A549 (cell line): ENCODE measurements at regions not wholly inside any gene's neighbourhood (a gene's known extent, or its start where the extent isn't known, plus 50 kb on each side); places are given as distances from the start of the nearest gene placed in this dataset.

Experiments
- ATAC-seq, 2 experiments: fragments of 200-7000 bp in 1 of 2; fragments of >200 bp in 1 of 2; cut with Nextera tagmentation in 1 of 2; cut with Tn5 transposase in 1 of 2; 3 replicates each; pipeline versions ENCODE4 v1.8.0 to v1.9.1; 2018 to 2020; ENCODE audit warnings: mild to moderate bottlenecking in 1 of 2, moderate library complexity in 1 of 2
- CTCF ChIA-PET: fragments of 300-600 bp; sonication (Branson Sonifier 250); formaldehyde crosslinking; extraction: SDS; loops from one replicate; lab custom pipeline; 2021; ENCODE audit warnings: antibody characterized with exemption, inconsistent platforms; lab: Yijun Ruan, JAX
- POLR2A ChIA-PET: fragments of 350-600 bp; formaldehyde crosslinking; extraction: SDS; loops from one replicate; lab custom pipeline; 2021; ENCODE audit warnings: antibody characterized with exemption, inconsistent platforms; lab: Yijun Ruan, JAX
- DNase-seq, 2 experiments: peaks; one replicate each; pipeline versions ENCODE4 v3.0.0 to v3.0.0-alpha.2; 2011 to 2016; ENCODE audit warnings: low read depth in 1 of 2, low spot score in 1 of 2
- FAIRE-seq: peaks from 2 replicates; lab custom pipeline; 2011; peaks lifted over from hg19 to GRCh38; lab: Jason Lieb, UNC
- H3K27ac ChIP-seq, 2 experiments: fragments of >200 bp; sonication (Bioruptor Twin); formaldehyde crosslinking; 3 replicates each; pipeline ENCODE4 v1.5.1; 2016 to 2017
- H3K4me1 ChIP-seq: fragments of >200 bp; sonication (Bioruptor Twin); formaldehyde crosslinking; 3 replicates; pipeline ENCODE4 v1.6.1; 2016
- H3K4me2 ChIP-seq: fragments of >200 bp; sonication (Bioruptor Twin); formaldehyde crosslinking; 3 replicates; pipeline ENCODE4 v1.6.1; 2016
- H3K4me3 ChIP-seq: fragments of >200 bp; sonication (Bioruptor Twin); formaldehyde crosslinking; 3 replicates; pipeline ENCODE4 v1.5.1; 2016
- H3K9me3 ChIP-seq: fragments of >200 bp; sonication (Bioruptor Twin); formaldehyde crosslinking; 3 replicates; pipeline ENCODE4 v1.6.1; 2016
- BHLHE40 ChIP-seq: IDR thresholded peaks from 2 replicates; pipeline ENCODE4 v1.6.1; 2012; ENCODE audit warnings: low read depth, low read length, inconsistent platforms
- CBX8 ChIP-seq: fragments of 200-600 bp; sonication (generic); IDR thresholded peaks from 2 replicates; pipeline ENCODE4 v1.6.1; 2016
- E2F6 ChIP-seq: IDR thresholded peaks from 2 replicates; pipeline ENCODE4 v1.6.1; 2012; ENCODE audit warnings: low read depth, borderline replicate concordance
- EHMT2 ChIP-seq: fragments of 200-600 bp; sonication (generic); IDR thresholded peaks from 2 replicates; pipeline ENCODE4 v1.6.1; 2016; ENCODE audit warnings: antibody characterized with exemption, low read depth, mild to moderate bottlenecking, moderate library complexity
- ELK1 ChIP-seq: fragments of 150-350 bp; IDR thresholded peaks from 2 replicates; pipeline ENCODE4 v1.6.1; 2014; ENCODE audit warnings: low read depth, mild to moderate bottlenecking, low read length
- ESRRA ChIP-seq: fragments of 150-350 bp; IDR thresholded peaks from 2 replicates; pipeline ENCODE4 v1.6.1; 2014; ENCODE audit warnings: mild to moderate bottlenecking, low read length, borderline replicate concordance
- FOSB ChIP-seq: fragments of 250-450 bp; sonication (Bioruptor Pico); IDR thresholded peaks from 2 replicates; pipeline ENCODE4 v1.5.0; 2020; ENCODE audit warnings: mild to moderate bottlenecking, moderate library complexity
- FOXS1 ChIP-seq: fragments of 250-450 bp; sonication (Bioruptor Pico); IDR thresholded peaks from 2 replicates; pipeline ENCODE4 v1.5.0; 2020; ENCODE audit warnings: mild to moderate bottlenecking, moderate library complexity
- HDAC2 ChIP-seq: fragments of 200-600 bp; sonication (generic); IDR thresholded peaks from 2 replicates; pipeline ENCODE4 v1.6.1; 2016
- HEYL ChIP-seq: fragments of 250-450 bp; sonication (Bioruptor Pico); IDR thresholded peaks from 2 replicates; pipeline ENCODE4 v1.8.0; 2021; ENCODE audit warnings: mild to moderate bottlenecking, moderate library complexity
- HMGXB4 ChIP-seq: fragments of 250-450 bp; sonication (Bioruptor Pico); IDR thresholded peaks from 2 replicates; pipeline ENCODE4 v1.5.0; 2021; ENCODE audit warnings: mild to moderate bottlenecking, moderate library complexity, borderline replicate concordance
- KDM1A ChIP-seq: fragments of 200-600 bp; sonication (generic); IDR thresholded peaks from 2 replicates; pipeline ENCODE4 v1.6.1; 2016; ENCODE audit warnings: low read depth, mild to moderate bottlenecking
- KDM5A ChIP-seq: fragments of 200-600 bp; sonication (generic); IDR thresholded peaks from 2 replicates; pipeline ENCODE4 v1.6.1; 2016; ENCODE audit warnings: antibody characterized with exemption, mild to moderate bottlenecking
- NFE2L2 ChIP-seq: fragments of 150-350 bp; conservative IDR thresholded peaks from 2 replicates; pipeline ENCODE4 v1.6.1; 2014; ENCODE audit warnings: low read length
- NPAS2 ChIP-seq: fragments of 250-450 bp; sonication (Bioruptor Pico); IDR thresholded peaks from 2 replicates; pipeline ENCODE4 v1.8.0; 2022; ENCODE audit warnings: mild to moderate bottlenecking, moderate library complexity, borderline replicate concordance
- NR3C1 ChIP-seq: fragments of >200 bp; sonication (Bioruptor Twin); formaldehyde crosslinking; IDR thresholded peaks from 3 replicates; pipeline ENCODE4 v1.6.1; 2017
- POLR2A ChIP-seq: IDR thresholded peaks from 2 replicates; pipeline ENCODE4 v1.6.1; 2012; ENCODE audit warnings: mild to moderate bottlenecking, low read length
- POLR2AphosphoS2 ChIP-seq: conservative IDR thresholded peaks from 2 replicates; pipeline ENCODE4 v1.6.1; 2012; ENCODE audit warnings: low read length, improper control_type of control experiment, inconsistent platforms
- RAD21 ChIP-seq, 2 experiments: fragments of >200 bp in 1 of 2; sonication (Bioruptor Twin) in 1 of 2; formaldehyde crosslinking in 1 of 2; IDR thresholded peaks in 1 of 2; conservative IDR thresholded peaks in 1 of 2; 2 replicates in 1 of 2; 3 replicates in 1 of 2; pipeline ENCODE4 v1.6.1; 2012 to 2018; ENCODE audit warnings: inconsistent platforms in 1 of 2
- RARB ChIP-seq: fragments of 250-450 bp; sonication (Bioruptor Pico); IDR thresholded peaks from 2 replicates; pipeline ENCODE4 v1.8.0; 2021; ENCODE audit warnings: mild to moderate bottlenecking, moderate library complexity
- RFX5 ChIP-seq: fragments of 450-650 bp; IDR thresholded peaks from 2 replicates; pipeline ENCODE4 v1.7.1; 2014; ENCODE audit warnings: antibody characterized with exemption, mild to moderate bottlenecking, moderate library complexity
- RNF2 ChIP-seq: fragments of 200-600 bp; sonication (generic); IDR thresholded peaks from 2 replicates; pipeline ENCODE4 v1.6.1; 2016; ENCODE audit warnings: low read depth, mild to moderate bottlenecking, antibody characterized with exemption, moderate library complexity, borderline replicate concordance
- SMC3 ChIP-seq: fragments of >200 bp; sonication (Bioruptor Twin); formaldehyde crosslinking; IDR thresholded peaks from 3 replicates; pipeline ENCODE4 v1.6.1; 2018; ENCODE audit warnings: inconsistent platforms
- SREBF2 ChIP-seq: fragments of 450-650 bp; IDR thresholded peaks from 2 replicates; pipeline ENCODE4 v1.6.1; 2014; ENCODE audit warnings: mild to moderate bottlenecking, moderate library complexity
- USF2 ChIP-seq: fragments of 450-650 bp; IDR thresholded peaks from 2 replicates; pipeline ENCODE4 v1.6.1; 2014; ENCODE audit warnings: antibody characterized with exemption
- ZFP36 ChIP-seq: fragments of 450-650 bp; IDR thresholded peaks from 2 replicates; pipeline ENCODE4 v1.6.1; 2014; ENCODE audit warnings: borderline replicate concordance; ENCODE audit not compliant: partially characterized antibody
- ZNF302 ChIP-seq: fragments of 250-450 bp; sonication (Bioruptor Pico); IDR thresholded peaks from 2 replicates; pipeline ENCODE4 v1.9.0; 2021; ENCODE audit warnings: inconsistent platforms, mild to moderate bottlenecking, moderate library complexity
- WGBS: methylation state at CpG from one replicate; pipeline ENCODE4 v1.1.6; 2017; ENCODE audit errors: missing lambda C conversion rate; 5-methylcytosine and 5-hydroxymethylcytosine counted together

GRCh38 chr13:56299650-56300049, 841.1 kb upstream of the PRR20A start:
- TF ChIP-seq RARB (no peak), SREBF2 (no peak), FOSB (CRISPR knock-in tag) (no peak), BHLHE40 (no peak), RFX5 (no peak), NFE2L2 (no peak)
- no peak for ATAC-seq
- no peak for FAIRE-seq
- Histone ChIP-seq H3K9me3 (no peaks in the 10 kb centered on the region), H3K4me2 (no peak overlapping the region), H3K4me3 (no peak overlapping the region), H3K27ac (no peak overlapping the region), H3K4me1 (no peaks in the 10 kb centered on the region)
- no peak for DNase-seq
- CTCF ChIA-PET = no interaction called here
- POLR2A ChIA-PET = no interaction called here

GRCh38 chr13:56314765-56315164, 826.0 kb upstream of the PRR20A start:
- Histone ChIP-seq H3K4me1 (no peaks in the 10 kb centered on the region), H3K4me2 (no peak overlapping the region), H3K27ac (no peak overlapping the region), H3K4me3 (no peak overlapping the region), H3K9me3 (no peaks in the 10 kb centered on the region)
- no peak for ATAC-seq
- DNase-seq = no peak
- CTCF ChIA-PET = no interaction called here
- no peak for FAIRE-seq
- POLR2A ChIA-PET = no interaction called here
- TF ChIP-seq SMC3 (no peak), E2F6 (no peak), KDM5A (no peak), HMGXB4 (CRISPR knock-in tag) (no peak), NR3C1 (no peak), EHMT2 (no peak), SREBF2 (no peak), ESRRA (no peak), RARB (no peak), ZFP36 (no peak), KDM1A (no peak), USF2 (no peak), NPAS2 (CRISPR knock-in tag) (no peak), FOSB (CRISPR knock-in tag) (no peak), HDAC2 (no peak), ELK1 (no peak), ZNF302 (CRISPR knock-in tag) (no peak), RAD21 (conservative IDR thresholded peaks at IDR 0.05 in 1 of 2, IDR thresholded peaks at IDR 0.05 in 1 of 2) (no peak)
- WGBS = 4% methylated on average over 3 of the region's 3 CpGs

DNA sequence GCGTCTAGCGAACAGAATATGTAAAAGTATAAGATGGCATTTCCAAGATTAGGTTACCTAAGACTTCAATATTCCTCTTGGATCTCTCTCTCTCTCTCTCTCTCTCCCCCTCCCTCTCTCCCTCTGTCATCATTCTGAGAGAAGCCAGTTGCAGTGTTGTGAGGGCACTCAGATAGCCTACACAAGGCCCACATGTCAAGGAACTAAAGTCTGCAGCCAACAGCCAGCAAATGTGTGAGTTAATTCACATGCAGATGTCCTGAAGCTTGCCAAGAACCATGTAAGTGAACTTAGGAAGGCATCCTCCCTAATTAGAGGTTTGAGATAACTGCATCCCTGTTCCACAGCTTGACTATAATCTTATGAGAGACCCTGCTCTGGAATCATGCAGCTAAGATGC, 822.9 kb upstream of the PRR20A start:
- H3K4me1 ChIP-seq = no peaks in the 10 kb centered on the region
- CTCF ChIA-PET = no interaction called here
- ATAC-seq (no peak), FAIRE-seq (no peak), DNase-seq (no peak)
- H3K9me3 ChIP-seq = no peaks in the 10 kb centered on the region
- no peak overlapping the region for H3K4me2 ChIP-seq
- POLR2A ChIA-PET = no interaction called here
- H3K27ac ChIP-seq = no peak overlapping the region
- WGBS = 81% methylated on average over 2 of the region's 2 CpGs
- H3K4me3 ChIP-seq = no peak overlapping the region
- TF ChIP-seq NR3C1 (no peak), FOXS1 (no peak), EHMT2 (no peak), HMGXB4 (CRISPR knock-in tag) (no peak), RNF2 (no peak), HEYL (CRISPR knock-in tag) (no peak), RARB (no peak), CBX8 (no peak), POLR2A (no peak), ZFP36 (no peak), POLR2AphosphoS2 (no peak)
